Right lobe of liver (tissue), 4 donors: ENCODE measurements at regions not wholly inside any gene's neighbourhood (a gene's known extent, or its start where the extent isn't known, plus 50 kb on each side); places are given as distances from the start of the nearest gene placed in this dataset.

Source experiments
- CTCF ChIP-seq, 4 donors: fragments of 200-600 bp in 3 of 4; fragments of 450-650 bp in 1 of 4; IDR thresholded peaks; one replicate each; pipeline versions ENCODE4 v1.5.1 to v1.8.0; 2016 to 2022; ENCODE audit warnings: antibody characterized with exemption in 4 of 4, mild to moderate bottlenecking in 2 of 4
- POLR2A ChIP-seq: fragments of 450-650 bp; IDR thresholded peaks from one replicate; pipeline ENCODE4 v1.6.1; 2017; ENCODE audit warnings: antibody characterized with exemption, mild to moderate bottlenecking
- donor health status: DM: no; HTN: no; CAD: no.
- donor health status: DM: no; HTN: no; CAD: no.
- donor health status: DM: no; HTN: yes; CAD: no.

DNA sequence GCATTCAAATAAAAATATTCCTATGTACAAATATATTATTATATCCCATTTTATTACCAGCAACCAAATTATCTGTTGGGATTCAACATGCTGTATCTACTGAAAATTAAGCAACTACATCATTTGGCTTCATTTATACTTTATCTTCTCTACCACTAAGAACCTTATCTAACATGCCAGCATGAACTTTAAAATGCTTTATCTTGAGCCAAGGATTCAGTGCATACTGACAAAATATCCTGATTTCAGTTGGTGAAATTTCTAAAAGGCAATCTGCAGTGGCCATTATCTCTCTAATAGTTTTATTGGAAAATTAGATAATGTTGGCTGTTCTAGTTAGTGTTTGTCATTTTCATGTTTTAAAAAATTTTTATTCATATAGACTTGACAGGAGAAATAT lies 1149.9 kb downstream of the KCNT2 start:
- TF ChIP-seq CTCF (IDR thresholded peaks at IDR 0.05) (no peak), POLR2A (no peak)
